GM18499 (cell line): ENCODE measurements at regions not wholly inside any gene's neighbourhood (a gene's known extent, or its start where the extent isn't known, plus 50 kb on each side); places are given as distances from the start of the nearest gene placed in this dataset.
"Not testable (repeated sequence)": the region's sequence is repeated elsewhere in the genome, so short reads cannot be mapped to it uniquely, and the experiment has no call there.

Source experiments
- ATAC-seq: cut with Tn5 transposase; IDR thresholded peaks from one replicate; pipeline ENCODE4 v1.9.1; 2021; ENCODE audit warnings: moderate number of reproducible peaks; ENCODE audit not compliant: insufficient read depth, unreplicated experiment

DNA sequence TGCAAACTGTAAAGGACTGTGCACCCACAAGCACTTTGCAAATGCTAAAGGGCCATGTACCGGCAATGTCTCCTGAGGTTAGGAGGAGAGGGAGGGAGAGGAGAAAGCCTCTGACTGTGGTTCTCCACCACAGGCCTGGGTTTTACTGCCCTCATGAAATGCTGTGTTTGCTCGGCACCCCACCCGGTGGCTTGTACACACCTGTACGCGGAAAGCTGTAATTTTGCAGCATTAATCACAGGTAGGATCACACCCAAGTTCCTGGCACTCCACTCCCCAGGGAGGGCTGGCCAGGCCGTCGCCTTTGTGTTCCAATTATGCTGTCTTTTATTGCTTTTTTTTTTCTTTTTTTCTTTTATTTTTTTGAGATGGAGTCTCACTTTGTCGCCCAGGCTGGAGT is 78.5 kb upstream of the MYL10 start:
- ATAC-seq = no peak

- ATAC-seq = no peak
These were observed 79.1 kb upstream of the MYL10 start for GRCh38 chr7:101708223-101708622.

DNA sequence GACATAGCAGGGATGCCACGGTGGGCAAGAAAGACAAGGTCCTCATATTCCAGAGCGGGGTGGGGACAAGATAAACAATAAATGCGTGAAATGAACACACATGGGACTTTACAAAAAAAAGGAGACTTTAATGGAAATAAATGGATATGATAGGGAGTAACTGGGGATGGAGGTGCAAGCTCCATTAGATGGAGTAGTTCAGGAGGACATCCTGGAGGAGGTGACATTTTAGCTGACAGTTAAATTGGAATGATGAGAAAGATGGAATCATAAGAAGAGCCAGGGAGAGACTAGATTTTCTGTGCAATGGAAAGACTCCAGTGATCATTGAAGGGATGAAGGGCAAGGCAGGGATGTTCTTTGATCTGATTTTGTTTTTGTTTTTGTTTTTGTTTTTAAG is 83.6 kb upstream of the MYL10 start:
- no peak for ATAC-seq

GRCh38 chr7:101714097-101714496 is 85.0 kb upstream of the MYL10 start:
- ATAC-seq = no peak

DNA sequence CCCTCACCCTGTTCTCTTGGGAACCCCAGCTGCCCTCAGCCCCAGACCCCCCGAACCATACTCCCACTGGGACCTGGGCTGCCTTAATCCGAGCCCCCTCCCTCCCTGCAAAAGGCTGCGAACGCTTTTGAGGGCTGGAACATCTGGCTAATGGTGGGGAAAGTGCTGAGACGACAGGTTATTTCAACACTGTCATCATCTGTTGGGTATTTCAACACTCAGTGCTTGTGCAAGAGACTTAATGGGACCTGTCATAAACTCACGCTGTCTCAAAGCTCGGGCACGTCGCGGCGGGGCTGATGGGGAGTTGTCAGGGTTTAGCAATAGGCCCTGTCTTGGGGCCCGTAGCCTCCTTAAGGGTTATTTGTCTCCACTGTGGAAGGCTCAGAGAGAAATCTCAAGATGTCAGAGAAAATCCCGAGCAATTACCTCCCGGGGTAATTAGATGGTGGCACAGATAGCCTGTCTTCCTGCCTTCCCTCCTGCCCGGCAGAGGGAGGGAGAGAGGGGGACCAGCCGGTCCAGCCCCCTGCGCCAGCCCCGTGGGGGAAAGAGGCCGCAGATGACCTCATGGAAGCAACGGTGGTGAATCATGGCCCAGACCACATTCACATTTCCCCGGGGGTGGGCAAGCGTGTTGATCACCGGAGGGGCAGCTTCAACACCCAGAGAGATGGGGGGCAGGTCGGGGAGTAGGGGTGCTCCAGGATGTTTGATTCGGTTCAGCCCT is 88.7 kb upstream of the MYL10 start:
- no peak for ATAC-seq

DNA sequence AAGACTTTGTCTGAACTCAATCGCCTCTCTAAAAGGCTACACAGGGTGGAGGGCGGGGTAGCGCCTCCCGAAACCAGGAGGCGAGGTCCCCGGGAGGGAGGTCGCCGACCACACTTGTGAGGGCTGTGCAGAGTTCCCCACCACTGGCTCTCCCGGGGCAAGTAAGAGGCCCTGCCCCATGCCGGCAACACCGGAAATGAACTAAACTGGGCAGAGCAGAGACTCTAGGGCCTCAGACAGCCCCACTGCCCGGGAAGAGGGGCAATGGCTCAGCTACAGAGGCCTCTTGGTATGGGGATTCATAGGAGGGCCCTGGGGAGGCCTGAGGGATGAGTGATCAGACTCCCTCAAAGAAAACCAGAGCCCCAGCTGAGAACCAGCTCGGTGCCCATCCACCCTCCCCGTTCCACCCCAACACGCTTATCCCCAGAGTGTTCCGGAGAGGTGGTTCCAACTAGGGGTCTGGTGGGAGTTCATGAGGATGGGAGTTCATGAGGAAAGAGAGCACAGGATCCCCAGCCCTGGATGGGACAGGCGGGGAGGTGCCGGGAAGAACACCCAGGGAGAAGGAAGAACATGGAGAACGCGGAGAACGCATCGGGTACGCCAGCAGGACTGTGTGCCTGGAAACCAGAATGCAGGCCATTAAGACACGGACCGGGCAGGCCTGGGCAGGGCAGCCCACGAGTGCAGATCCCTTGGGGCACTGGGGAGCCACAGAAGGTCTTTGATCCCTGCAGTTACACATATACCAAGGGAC is 89.4 kb upstream of the MYL10 start:
- ATAC-seq = no peak

GRCh38 chr7:101719123-101719470 is 90.0 kb upstream of the MYL10 start:
- ATAC-seq = no peak

- no peak for ATAC-seq
These were observed 91.2 kb upstream of the MYL10 start for GRCh38 chr7:101720324-101720723.

DNA sequence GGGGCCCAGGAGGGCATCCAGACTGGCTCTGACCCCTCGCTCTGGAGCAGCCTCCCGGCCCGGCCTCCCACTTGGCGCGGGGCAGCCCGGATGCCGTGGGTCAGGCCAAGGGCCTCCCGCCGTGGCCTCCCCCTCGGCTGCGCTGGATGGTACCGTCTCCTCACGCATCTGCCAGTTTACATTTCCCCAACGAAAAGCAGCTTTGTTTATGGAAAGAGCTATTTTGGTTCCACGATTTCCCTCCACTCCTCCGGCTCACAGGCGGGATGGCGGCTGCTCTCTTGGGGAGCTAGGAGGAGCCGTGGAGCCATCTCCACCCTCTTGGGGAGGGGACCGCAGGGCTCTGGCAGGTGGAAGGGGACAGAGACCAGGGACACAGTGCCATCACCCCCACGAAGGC is 93.2 kb upstream of the MYL10 start:
- ATAC-seq = no peak

- no peak for ATAC-seq
These were observed 93.6 kb upstream of the CUX1 start for GRCh38 chr7:101723835-101724234.

- no peak for ATAC-seq
These were observed 92.5 kb upstream of the CUX1 start for GRCh38 chr7:101724957-101725356.

DNA sequence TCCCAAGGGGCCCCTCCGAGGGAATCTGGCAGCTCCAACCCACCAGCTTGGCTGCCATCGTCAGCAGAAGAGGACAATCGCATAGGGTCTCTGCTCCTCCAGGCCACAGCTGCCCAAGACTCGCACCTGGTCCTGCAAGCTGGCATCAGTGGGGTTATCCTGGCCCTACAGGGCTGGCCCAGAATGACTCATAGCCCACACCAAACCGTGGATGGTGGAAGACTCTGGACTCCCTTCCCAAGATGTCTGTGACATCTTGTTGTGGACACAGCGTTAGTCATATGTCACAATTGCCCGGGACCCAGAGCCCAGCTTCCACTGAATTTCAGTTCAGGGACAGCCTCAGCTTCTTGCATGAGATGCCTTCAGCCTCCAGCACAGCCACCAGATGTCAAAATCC is 91.5 kb upstream of the CUX1 start:
- no peak for ATAC-seq

DNA sequence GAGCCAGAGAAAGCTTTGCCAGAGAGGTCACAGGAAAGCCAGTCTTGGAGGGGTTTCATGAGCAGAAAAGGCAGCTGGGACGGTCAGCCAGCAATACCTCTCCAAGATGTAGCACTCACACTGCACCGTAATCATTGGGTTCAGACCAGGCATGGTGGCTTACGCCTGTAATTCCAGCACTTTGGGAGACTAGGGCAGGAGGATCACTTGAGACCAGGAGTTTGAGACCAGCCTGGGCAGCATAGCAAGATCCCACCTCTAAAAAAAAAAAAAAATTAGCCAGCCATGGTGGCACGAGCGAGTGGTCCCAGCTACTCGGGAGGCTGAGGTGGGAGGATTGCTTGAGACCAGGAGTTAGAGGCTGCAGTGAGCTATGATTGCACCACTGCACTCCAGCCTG is 90.2 kb upstream of the CUX1 start:
- no peak for ATAC-seq

- no peak for ATAC-seq
These were observed 89.3 kb upstream of the CUX1 start for GRCh38 chr7:101728128-101728527.

DNA sequence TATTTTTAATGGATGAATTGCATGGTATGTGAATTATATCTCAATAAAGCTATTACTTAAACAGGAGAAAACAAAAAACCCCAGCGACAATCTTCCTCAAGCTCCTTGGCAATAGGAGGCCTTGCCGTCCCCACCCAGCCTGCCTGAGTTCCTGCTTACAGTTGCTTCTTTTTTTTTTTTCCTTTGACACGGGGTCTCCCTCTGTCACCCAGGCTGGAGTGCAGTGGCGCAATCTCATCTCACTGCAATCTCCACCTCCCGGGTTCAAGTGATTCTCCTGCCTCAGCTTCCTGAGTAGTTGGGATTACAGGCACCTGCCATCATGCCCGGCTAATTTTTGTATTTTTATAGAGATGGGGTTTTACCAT is 88.6 kb upstream of the CUX1 start:
- not testable (repeated sequence) for ATAC-seq

DNA sequence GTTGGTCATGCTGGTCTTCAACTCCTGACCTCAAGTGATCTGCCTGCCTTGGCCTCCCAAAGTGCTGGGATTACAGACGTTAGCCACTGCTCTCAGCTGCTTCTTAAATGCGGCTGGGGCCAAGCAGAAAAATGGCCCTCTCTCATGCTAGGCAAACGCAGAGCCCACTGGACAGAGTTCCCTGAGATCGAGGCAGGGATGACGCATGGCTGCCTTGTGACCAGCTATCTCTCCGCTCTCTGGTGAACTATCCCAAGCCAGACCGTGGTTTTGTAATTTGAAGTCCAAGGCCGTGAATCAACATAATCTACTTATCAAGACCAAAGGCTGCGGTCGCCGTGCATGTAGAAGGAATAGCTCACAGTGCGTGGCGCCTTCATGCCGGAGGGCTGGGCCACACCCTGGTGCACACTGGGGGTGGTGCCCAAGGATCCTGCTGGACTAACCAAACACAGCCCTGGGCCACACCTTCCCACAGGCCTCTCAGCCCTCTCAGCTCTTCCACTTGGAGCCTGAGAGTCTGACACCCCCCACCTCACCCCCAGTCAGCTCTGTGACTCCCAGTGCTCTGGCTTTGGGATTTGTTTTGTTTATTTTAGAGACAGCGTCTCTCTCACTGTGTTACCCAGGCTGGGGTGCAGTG is 88.1 kb upstream of the CUX1 start:
- ATAC-seq = no peak

DNA sequence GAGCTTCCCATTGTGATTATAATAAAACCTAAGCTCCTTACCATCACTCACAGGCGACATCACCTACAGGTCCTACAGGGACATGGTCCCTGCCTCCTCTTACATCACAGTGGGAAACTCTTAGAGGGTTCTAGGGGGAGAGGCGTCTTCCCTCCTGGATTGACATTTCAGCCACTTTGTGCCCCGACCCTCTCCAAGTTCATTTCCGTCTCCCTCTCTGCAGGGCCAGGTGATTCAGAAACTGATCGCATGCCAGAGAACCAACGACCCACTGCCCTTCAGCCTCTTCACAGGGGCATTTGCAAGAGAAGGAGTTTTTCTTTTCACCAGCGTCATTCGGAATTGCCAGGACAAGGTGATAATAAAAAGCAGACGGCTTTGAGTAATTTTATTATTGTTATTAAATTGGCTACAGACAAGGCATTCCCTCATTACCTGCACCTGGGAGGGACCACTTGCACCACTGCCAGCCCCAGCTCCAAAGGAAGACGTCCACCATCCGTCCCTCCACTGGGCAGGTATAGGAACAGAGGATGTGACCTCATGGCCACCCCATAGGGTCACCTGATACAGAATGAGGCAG is 85.8 kb upstream of the CUX1 start:
- ATAC-seq = no peak

- no peak for ATAC-seq
These were observed 83.5 kb upstream of the CUX1 start for GRCh38 chr7:101733713-101734475.

GRCh38 chr7:101736084-101736483 is 81.3 kb upstream of the CUX1 start:
- no peak for ATAC-seq

GRCh38 chr7:101739775-101740398 is 77.5 kb upstream of the CUX1 start:
- no peak for ATAC-seq
